ENCODE measurements at regions not wholly inside any gene's neighbourhood (a gene's known extent, or its start where the extent isn't known, plus 50 kb on each side); places are given as distances from the start of the nearest gene placed in this dataset.

- Mint-ChIP-seq H3K27me3 (ENCODE audit: low read depth) (no peaks in the 10 kb centered on the region), H3K36me3 (0 out of 2 replicates have a peak, but pooled peaks cover 2% of the 10 kb centered on the region), H3K4me3 (no peak overlapping the region), H3K9me3 (peaks cover 31% of the 10 kb centered on the region), H3K27ac (no peak overlapping the region), H3K4me1 (no peaks in the 10 kb centered on the region)
- ChIA-PET CTCF (no interaction called here), POLR2A (no interaction called here)
- TF ChIP-seq FOXP1 (CRISPR knock-in tag; IDR thresholded peaks at IDR 0.05; ENCODE audit: borderline replicate concordance), result no peak
- TF ChIP-seq KAT7 (CRISPR knock-in tag; IDR thresholded peaks at IDR 0.05; ENCODE audit: borderline replicate concordance), result no peak
- no peak for TF ChIP-seq ZMAT4 (CRISPR knock-in tag; IDR thresholded peaks at IDR 0.05)
- no peak for TF ChIP-seq GABPB1 (CRISPR knock-in tag; IDR thresholded peaks at IDR 0.05)
- no peak for TF ChIP-seq ZNF423 (CRISPR knock-in tag; IDR thresholded peaks at IDR 0.05)
- no peak for TF ChIP-seq ZNF416 (CRISPR knock-in tag; IDR thresholded peaks at IDR 0.05)
- no peak for TF ChIP-seq TEAD4 (CRISPR knock-in tag; IDR thresholded peaks at IDR 0.05)
- TF ChIP-seq RELA (CRISPR knock-in tag; IDR thresholded peaks at IDR 0.05; ENCODE audit: borderline replicate concordance), result no peak
- TF ChIP-seq HMGXB4 (CRISPR knock-in tag; IDR thresholded peaks at IDR 0.05), result no peak
- TF ChIP-seq MYBL2 (CRISPR knock-in tag; IDR thresholded peaks at IDR 0.05), result no peak
- no peak for TF ChIP-seq EMX1 (CRISPR knock-in tag; IDR thresholded peaks at IDR 0.05)
- TF ChIP-seq SMAD3 (CRISPR knock-in tag; IDR thresholded peaks at IDR 0.05; ENCODE audit: borderline replicate concordance), result no peak
- no peak for TF ChIP-seq FOXK1 (CRISPR knock-in tag; IDR thresholded peaks at IDR 0.05)
- no peak for TF ChIP-seq ZNF219 (CRISPR knock-in tag; IDR thresholded peaks at IDR 0.05; ENCODE audit: borderline replicate concordance)
- no peak for TF ChIP-seq NFATC4 (CRISPR knock-in tag; IDR thresholded peaks at IDR 0.05)
- TF ChIP-seq ZNF317 (CRISPR knock-in tag; IDR thresholded peaks at IDR 0.05; ENCODE audit: borderline replicate concordance, low read depth), result no peak
- no peak for TF ChIP-seq CBFB (CRISPR knock-in tag; IDR thresholded peaks at IDR 0.05; ENCODE audit: low read depth)
- no peak for TF ChIP-seq NR2C2 (CRISPR knock-in tag; IDR thresholded peaks at IDR 0.05)
- no peak for TF ChIP-seq ZNF512 (CRISPR knock-in tag; IDR thresholded peaks at IDR 0.05; ENCODE audit: borderline replicate concordance)
- no peak for ATAC-seq
- DNase-seq (ENCODE audit: low spot score), result no peak
These were observed 384.6 kb upstream of the RORA start for GRCh38 chr15:61613729-61614128.

- no peak overlapping the region for H3K27ac Mint-ChIP-seq
- ChIA-PET POLR2A (interaction anchor here (0.5 kb wide), 1 partner anchor 15 kb away, joined by 3 read pairs; no protein-coding TSS in a partner anchor), CTCF (no interaction called here)
- H3K4me1 Mint-ChIP-seq, result no peaks in the 10 kb centered on the region
- 0 out of 2 replicates have a peak, but pooled peaks cover 2% of the 10 kb centered on the region for H3K36me3 Mint-ChIP-seq
- no peaks in the 10 kb centered on the region for H3K27me3 Mint-ChIP-seq (ENCODE audit: low read depth)
- peaks cover 27% of the 10 kb centered on the region for H3K9me3 Mint-ChIP-seq
- ATAC-seq (no peak), DNase-seq (ENCODE audit: low spot score) (no peak)
- no peak for TF ChIP-seq CBFB (CRISPR knock-in tag; IDR thresholded peaks at IDR 0.05; ENCODE audit: low read depth)
- no peak overlapping the region for H3K4me3 Mint-ChIP-seq
These were observed 384.0 kb upstream of the RORA start for GRCh38 chr15:61613138-61613537.

GRCh38 chr15:61612111-61612510, 383.0 kb upstream of the RORA start:
- POLR2A ChIA-PET, result no interaction called here
- CTCF ChIA-PET, result no interaction called here
- H3K4me1 Mint-ChIP-seq, result no peaks in the 10 kb centered on the region

More at GRCh38 chr15:61612111-61612510, 383.0 kb upstream of the RORA start:
- H3K27me3 Mint-ChIP-seq (ENCODE audit: low read depth), result no peaks in the 10 kb centered on the region
- no peak overlapping the region for H3K4me3 Mint-ChIP-seq
- DNase-seq (ENCODE audit: low spot score), result no peak
- ATAC-seq, result no peak
- TF ChIP-seq HMGA2 (CRISPR knock-in tag; IDR thresholded peaks at IDR 0.05) (no peak), IRF2 (CRISPR knock-in tag; IDR thresholded peaks at IDR 0.05; ENCODE audit: borderline replicate concordance, low read depth) (no peak), CDX4 (CRISPR knock-in tag; IDR thresholded peaks at IDR 0.05; ENCODE audit: borderline replicate concordance) (no peak), KAT7 (CRISPR knock-in tag; IDR thresholded peaks at IDR 0.05; ENCODE audit: borderline replicate concordance) (no peak), TEAD4 (CRISPR knock-in tag; IDR thresholded peaks at IDR 0.05) (no peak), ZNF232 (CRISPR knock-in tag; IDR thresholded peaks at IDR 0.05) (no peak), NR3C1 (CRISPR knock-in tag; conservative IDR thresholded peaks at IDR 0.05; ENCODE audit: low read depth) (no peak), ZNF219 (CRISPR knock-in tag; IDR thresholded peaks at IDR 0.05; ENCODE audit: borderline replicate concordance) (no peak), NFYB (CRISPR knock-in tag; conservative IDR thresholded peaks at IDR 0.05; ENCODE audit: low read depth) (no peak), GRHL2 (CRISPR knock-in tag; IDR thresholded peaks at IDR 0.05; ENCODE audit: insufficient replicate concordance, severe bottlenecking) (no peak), MXD4 (CRISPR knock-in tag; IDR thresholded peaks at IDR 0.05; ENCODE audit: borderline replicate concordance) (no peak), ZNF138 (CRISPR knock-in tag; conservative IDR thresholded peaks at IDR 0.05) (no peak), ZNF512 (CRISPR knock-in tag; IDR thresholded peaks at IDR 0.05; ENCODE audit: borderline replicate concordance) (no peak)
- peaks cover 17% of the 10 kb centered on the region for H3K9me3 Mint-ChIP-seq
- H3K36me3 Mint-ChIP-seq, result 0 out of 2 replicates have a peak, but pooled peaks cover 2% of the 10 kb centered on the region
- H3K27ac Mint-ChIP-seq, result no peak overlapping the region

Measured in WTC11 (cell line).